ENCODE measurements at regions not wholly inside any gene's neighbourhood (a gene's known extent, or its start where the extent isn't known, plus 50 kb on each side); places are given as distances from the start of the nearest gene placed in this dataset.

DNA sequence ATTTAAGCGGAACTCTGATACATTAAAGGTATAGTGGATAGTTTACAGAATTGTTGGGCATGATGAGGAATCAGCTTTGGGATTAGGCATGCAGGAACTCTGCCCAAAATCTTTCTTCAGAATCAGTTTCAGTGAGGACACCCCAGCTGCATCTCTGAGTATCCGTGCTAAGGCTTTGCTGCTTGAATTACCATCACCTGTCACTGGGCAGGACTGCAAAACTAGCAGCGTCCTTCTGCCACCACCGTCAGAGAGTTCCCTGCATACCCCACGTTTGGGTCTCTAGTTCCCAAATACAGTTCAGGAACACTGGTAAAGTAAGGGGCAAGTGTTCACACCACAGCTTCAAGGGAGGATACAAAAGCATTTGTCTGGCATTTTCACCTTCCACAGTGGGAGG, 164.6 kb upstream of the ARHGEF26 start:
- TF ChIP-seq, protein P1, sequence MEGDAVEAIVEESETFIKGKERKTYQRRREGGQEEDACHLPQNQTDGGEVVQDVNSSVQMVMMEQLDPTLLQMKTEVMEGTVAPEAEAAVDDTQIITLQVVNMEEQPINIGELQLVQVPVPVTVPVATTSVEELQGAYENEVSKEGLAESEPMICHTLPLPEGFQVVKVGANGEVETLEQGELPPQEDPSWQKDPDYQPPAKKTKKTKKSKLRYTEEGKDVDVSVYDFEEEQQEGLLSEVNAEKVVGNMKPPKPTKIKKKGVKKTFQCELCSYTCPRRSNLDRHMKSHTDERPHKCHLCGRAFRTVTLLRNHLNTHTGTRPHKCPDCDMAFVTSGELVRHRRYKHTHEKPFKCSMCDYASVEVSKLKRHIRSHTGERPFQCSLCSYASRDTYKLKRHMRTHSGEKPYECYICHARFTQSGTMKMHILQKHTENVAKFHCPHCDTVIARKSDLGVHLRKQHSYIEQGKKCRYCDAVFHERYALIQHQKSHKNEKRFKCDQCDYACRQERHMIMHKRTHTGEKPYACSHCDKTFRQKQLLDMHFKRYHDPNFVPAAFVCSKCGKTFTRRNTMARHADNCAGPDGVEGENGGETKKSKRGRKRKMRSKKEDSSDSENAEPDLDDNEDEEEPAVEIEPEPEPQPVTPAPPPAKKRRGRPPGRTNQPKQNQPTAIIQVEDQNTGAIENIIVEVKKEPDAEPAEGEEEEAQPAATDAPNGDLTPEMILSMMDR (IDR thresholded peaks at IDR 0.05) = no peak
- TF ChIP-seq RFX5 (IDR thresholded peaks at IDR 0.05) = no peak

Data from A549 (cell line).